Activated T-cell treated with anti-CD3 and anti-CD28 coated beads, Interleukin-2, amount 50 U/mL, for 72 hours (primary cell): ENCODE measurements at regions not wholly inside any gene's neighbourhood (a gene's known extent, or its start where the extent isn't known, plus 50 kb on each side); places are given as distances from the start of the nearest gene placed in this dataset.

Source experiments
- ATAC-seq, 2 donors: fragments of 150-1000 bp; cut with Tn5 transposase; replicated peaks in 1 of 2; 2 replicates each; pipeline ENCODE4 v1.10.0; 2021; ENCODE audit warnings: moderate library complexity in 2 of 2, mild to moderate bottlenecking in 1 of 2
- DNase-seq, 2 donors: peaks; one replicate each; pipeline ENCODE4 v3.0.0; 2021 to 2022; ENCODE audit warnings: mixed read lengths in 1 of 2
- H3K27ac Mint-ChIP-seq: one replicate; pipeline ENCODE4 v1.8.0; 2022; ENCODE audit warnings: mild to moderate bottlenecking, moderate library complexity, mixed read lengths
- H3K27me3 Mint-ChIP-seq: one replicate; pipeline ENCODE4 v1.8.0; 2022; ENCODE audit warnings: low read depth, mixed read lengths
- H3K36me3 Mint-ChIP-seq, 2 donors: one replicate each; pipeline ENCODE4 v1.8.0; 2022; ENCODE audit warnings: mixed read lengths in 2 of 2, mild to moderate bottlenecking in 1 of 2; ENCODE audit not compliant: insufficient read depth in 2 of 2
- H3K4me1 Mint-ChIP-seq: one replicate; pipeline ENCODE4 v1.8.0; 2022; ENCODE audit warnings: low read depth, mixed read lengths
- H3K4me3 Mint-ChIP-seq, 2 donors: one replicate each; pipeline ENCODE4 v1.8.0; 2022; ENCODE audit warnings: mild to moderate bottlenecking in 2 of 2, mixed read lengths in 2 of 2, moderate library complexity in 2 of 2
- H3K9me3 Mint-ChIP-seq, 2 donors: one replicate each; pipeline ENCODE4 v1.8.0; 2022; ENCODE audit warnings: mixed read lengths in 2 of 2

DNA sequence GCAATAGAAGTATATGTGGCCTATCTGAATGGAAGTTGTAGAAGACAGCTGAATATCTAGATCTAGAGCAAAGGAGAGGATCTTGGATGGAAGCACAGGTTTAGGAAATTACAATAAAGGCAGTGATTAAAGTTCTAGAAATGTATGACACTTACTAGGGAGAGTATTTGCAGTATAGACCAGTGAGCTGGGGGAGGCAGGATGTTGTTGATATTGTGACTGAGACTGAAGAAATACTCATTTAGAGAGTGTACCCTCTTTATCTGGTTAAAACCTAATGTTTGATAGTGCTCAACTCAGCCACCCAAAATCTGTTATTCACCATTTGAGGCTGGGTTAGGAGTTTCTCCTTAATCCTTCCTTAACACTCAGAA, 439.5 kb downstream of the GRXCR1 start:
- no peaks in the 10 kb centered on the region for H3K4me1 Mint-ChIP-seq
- peaks cover 5 to 11% of the 10 kb centered on the region in 2 donors for H3K9me3 Mint-ChIP-seq
- ATAC-seq = no peak
- no peaks in the 10 kb centered on the region for H3K36me3 Mint-ChIP-seq
- no peaks in the 10 kb centered on the region for H3K27me3 Mint-ChIP-seq
- DNase-seq = no peak
- H3K4me3 Mint-ChIP-seq = no peak overlapping the region
- H3K27ac Mint-ChIP-seq = no peak overlapping the region

DNA sequence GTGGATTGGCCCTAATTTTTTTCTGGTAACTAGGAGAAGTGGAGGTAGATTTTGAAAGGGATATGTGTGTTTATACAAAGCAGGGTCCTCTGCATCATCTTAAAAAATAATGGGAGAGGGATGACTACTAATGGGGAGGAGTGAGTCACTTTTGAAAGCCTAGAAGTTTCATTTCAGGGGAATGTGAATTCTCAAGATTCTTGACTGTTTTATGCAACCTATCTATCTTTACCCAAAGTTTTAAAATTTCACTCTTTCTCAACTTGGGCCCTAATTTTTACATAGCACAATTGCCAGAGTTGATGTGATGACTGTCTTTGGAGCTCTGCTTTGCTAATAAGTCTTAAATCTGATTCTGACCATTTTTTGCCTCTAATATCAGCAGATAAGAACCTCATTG, 445.2 kb downstream of the GRXCR1 start:
- Mint-ChIP-seq H3K27me3 (no peaks in the 10 kb centered on the region), H3K36me3 (no peaks in the 10 kb centered on the region), H3K27ac (no peak overlapping the region), H3K9me3 (peaks cover 0 to 2% of the 10 kb centered on the region in 2 donors), H3K4me3 (no peak overlapping the region), H3K4me1 (no peaks in the 10 kb centered on the region)
- ATAC-seq = no peak
- no peak for DNase-seq

DNA sequence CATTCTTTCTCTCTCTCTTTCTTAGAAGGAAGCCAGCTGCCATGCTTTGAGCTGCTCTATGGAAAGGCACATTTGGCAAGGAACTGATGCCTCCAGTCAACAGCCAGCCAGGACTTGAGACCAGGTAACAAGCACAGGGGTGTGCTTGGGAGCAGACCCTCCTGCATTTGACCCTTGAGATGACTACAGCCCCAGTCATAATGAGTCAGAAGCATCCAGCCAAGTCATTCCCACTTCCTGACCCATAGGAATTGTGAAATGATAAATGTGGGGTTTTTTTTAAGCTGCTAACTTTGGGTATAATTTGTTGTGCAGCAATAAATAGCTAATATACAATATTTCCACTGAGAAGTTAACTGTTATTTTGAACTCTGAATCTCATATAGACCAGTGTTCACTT, 446.9 kb downstream of the GRXCR1 start:
- peaks cover 0 to 3% of the 10 kb centered on the region in 2 donors for H3K9me3 Mint-ChIP-seq
- no peak overlapping the region for H3K27ac Mint-ChIP-seq
- H3K4me1 Mint-ChIP-seq = no peaks in the 10 kb centered on the region
- no peak overlapping the region for H3K4me3 Mint-ChIP-seq
- H3K36me3 Mint-ChIP-seq = no peaks in the 10 kb centered on the region
- no peaks in the 10 kb centered on the region for H3K27me3 Mint-ChIP-seq
- ATAC-seq = no peak
- DNase-seq = no peak

DNA sequence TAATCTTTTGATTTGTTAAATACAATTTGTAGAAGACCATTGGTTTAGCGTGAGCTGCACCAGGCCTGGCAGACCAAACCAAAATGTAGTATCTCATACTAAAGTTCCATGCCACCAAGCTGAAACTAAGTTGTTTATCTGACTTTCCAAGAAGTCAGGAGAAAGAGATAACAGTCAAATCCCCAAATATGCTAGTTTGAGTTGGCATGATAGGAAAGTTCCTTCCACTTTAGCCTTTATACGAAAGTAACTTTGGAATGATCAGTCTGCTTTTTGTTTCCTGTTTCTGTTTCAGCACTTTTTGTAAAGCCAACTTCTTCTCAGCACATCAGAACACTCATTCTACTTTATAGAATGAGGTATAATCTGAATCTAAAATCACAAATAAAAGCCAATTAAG, 449.2 kb downstream of the GRXCR1 start:
- DNase-seq = no peak
- H3K27ac Mint-ChIP-seq = no peak overlapping the region
- no peak overlapping the region for H3K4me3 Mint-ChIP-seq
- H3K27me3 Mint-ChIP-seq = no peaks in the 10 kb centered on the region
- H3K4me1 Mint-ChIP-seq = no peaks in the 10 kb centered on the region
- no peak for ATAC-seq
- no peaks in the 10 kb centered on the region for H3K36me3 Mint-ChIP-seq
- H3K9me3 Mint-ChIP-seq = peaks cover 0 to 2% of the 10 kb centered on the region in 2 donors

DNA sequence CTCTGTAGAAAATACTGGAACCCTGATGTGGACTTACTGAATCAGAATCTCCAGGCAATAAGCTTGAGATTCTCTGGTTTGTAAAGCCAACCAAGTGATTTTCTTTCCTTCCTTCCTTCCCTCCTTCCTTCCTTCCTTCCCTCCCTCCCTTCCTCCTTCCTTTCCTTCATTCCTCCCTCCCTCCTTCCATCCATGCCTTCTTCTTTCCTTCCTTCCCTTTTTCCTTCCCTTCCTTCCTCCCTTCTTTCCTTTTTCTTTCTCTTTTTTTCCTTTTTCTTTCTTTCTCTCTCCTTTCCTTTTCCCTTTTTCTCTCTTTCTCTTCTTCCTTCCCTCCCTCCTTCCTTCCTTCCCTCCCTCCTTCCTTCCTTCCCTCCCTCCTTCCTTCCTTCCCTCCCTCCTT, 450.8 kb downstream of the GRXCR1 start:
- Mint-ChIP-seq H3K4me1 (no peaks in the 10 kb centered on the region), H3K9me3 (peaks cover 0 to 2% of the 10 kb centered on the region in 2 donors), H3K36me3 (no peaks in the 10 kb centered on the region), H3K4me3 (no peak overlapping the region), H3K27me3 (no peaks in the 10 kb centered on the region), H3K27ac (peak overlapping the region; percentile 54)
- no peak for DNase-seq
- ATAC-seq = no peak

DNA sequence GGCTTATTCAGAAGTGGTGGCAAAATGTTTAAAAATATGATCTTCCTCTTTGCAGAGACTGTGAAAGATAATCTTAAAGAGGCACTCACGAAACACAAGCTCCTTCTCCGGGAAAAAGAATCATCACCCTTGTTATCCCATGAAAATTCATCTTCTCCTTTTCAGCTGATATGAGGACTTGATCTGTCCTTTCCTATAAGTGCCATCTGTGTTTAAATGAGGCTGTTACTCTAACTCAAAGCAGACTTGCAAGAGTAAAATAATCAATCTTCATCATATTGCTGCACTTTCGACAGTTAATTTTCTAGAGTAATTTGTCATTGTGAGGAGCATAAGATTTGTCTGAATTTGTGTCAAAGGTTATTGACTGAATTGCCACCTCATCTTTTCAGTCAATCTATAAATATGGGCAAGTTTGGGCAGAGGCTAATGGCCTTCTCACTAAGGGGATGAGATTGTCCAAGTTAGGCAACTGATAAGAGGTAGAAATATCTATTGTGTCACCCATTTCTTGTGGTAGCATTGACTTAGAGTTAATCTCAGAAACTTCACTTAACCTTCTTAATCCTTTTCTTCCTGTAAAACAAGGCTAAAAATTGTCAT, 452.9 kb downstream of the GRXCR1 start:
- DNase-seq (no peak), ATAC-seq (no peak)
- H3K4me3 Mint-ChIP-seq = no peak overlapping the region
- peaks cover 0 to 2% of the 10 kb centered on the region in 2 donors for H3K9me3 Mint-ChIP-seq
- H3K4me1 Mint-ChIP-seq = no peaks in the 10 kb centered on the region
- no peaks in the 10 kb centered on the region for H3K36me3 Mint-ChIP-seq
- H3K27ac Mint-ChIP-seq = no peak overlapping the region
- no peaks in the 10 kb centered on the region for H3K27me3 Mint-ChIP-seq

DNA sequence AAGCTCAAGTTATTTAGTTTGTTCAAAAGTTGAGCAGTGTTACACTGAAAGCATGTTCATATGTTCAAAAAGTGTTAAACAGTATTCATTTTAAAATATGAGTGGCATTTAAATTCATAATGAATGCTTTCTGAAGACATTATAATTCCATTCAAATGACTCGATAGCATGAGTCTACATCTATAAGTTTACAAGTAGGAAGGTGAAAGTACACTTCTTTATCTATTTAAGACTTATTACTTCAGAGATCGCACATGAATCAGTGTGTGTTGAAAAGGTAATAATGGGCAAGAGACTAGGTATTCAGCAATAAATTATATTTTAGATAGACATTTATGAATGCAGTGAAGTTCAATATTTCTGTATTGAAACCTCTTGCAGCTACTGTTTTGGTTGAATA, 456.1 kb downstream of the GRXCR1 start:
- Mint-ChIP-seq H3K4me3 (no peak overlapping the region), H3K9me3 (peaks cover 0 to 5% of the 10 kb centered on the region in 2 donors), H3K4me1 (no peaks in the 10 kb centered on the region), H3K27ac (no peak overlapping the region), H3K27me3 (no peaks in the 10 kb centered on the region), H3K36me3 (no peaks in the 10 kb centered on the region)
- no peak for ATAC-seq
- DNase-seq = no peak

DNA sequence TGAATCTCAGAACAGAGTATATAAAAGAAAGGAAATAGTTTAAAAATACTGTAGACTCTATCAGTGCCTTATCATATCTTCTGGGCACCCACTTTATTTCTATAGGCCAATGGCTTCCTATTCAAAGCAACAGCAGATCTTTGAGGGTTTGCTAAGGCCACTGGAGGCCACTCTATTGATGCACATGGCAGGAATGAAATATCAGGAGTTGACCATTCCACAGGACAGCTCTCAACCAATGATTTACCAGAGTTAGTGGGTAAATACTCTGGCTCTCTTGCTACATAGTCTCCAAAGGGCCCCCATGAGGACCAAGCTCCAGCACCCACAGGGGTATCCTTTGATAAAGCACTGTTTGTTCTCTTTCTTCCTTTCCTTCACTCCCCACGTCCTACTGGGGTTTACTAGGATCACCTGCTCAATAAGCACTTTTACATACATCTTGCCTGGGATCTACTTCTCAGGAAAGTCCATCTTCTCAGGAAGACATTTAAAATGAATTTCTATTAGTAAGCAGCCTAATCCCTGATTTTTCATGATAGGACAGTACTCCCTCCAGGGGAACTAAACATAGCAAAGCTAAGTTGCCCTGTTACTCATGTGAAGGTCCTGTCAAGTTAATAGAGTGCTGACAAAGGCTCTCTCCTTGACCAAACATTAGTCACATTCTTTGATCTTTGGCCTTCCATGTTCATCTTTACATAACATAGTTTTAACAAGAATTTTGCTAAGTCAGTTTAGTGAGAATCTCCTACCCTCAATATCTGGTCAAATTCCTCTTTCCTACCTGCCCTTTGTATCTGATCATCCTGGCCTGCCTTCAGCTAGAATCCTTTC, 459.7 kb downstream of the GRXCR1 start:
- ATAC-seq (no peak), DNase-seq (no peak)
- Mint-ChIP-seq H3K4me1 (no peaks in the 10 kb centered on the region), H3K36me3 (no peaks in the 10 kb centered on the region), H3K9me3 (peaks cover 1 to 6% of the 10 kb centered on the region in 2 donors), H3K27me3 (no peaks in the 10 kb centered on the region), H3K4me3 (no peak overlapping the region), H3K27ac (no peak overlapping the region)

DNA sequence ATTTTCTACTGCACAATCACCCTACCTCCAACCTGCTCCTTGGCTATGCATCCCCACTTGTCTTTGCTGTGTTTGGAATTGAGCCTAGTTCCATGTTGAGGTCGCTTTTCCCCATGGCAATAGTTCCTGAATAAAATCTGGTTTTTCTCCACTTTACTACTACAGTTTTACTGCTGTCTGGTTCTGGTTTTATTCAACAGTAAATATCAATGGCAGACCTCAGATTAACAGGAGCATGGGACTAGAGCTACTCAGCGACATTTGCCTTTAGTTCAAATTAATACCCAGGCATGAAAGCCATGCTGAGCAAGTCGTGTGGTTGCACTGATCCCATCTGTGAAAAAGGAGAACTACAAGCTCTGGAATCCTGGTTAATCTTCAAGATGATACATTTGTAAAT, 460.3 kb downstream of the GRXCR1 start:
- Mint-ChIP-seq H3K4me3 (no peak overlapping the region), H3K9me3 (peaks cover 1 to 6% of the 10 kb centered on the region in 2 donors), H3K27ac (no peak overlapping the region)

DNA sequence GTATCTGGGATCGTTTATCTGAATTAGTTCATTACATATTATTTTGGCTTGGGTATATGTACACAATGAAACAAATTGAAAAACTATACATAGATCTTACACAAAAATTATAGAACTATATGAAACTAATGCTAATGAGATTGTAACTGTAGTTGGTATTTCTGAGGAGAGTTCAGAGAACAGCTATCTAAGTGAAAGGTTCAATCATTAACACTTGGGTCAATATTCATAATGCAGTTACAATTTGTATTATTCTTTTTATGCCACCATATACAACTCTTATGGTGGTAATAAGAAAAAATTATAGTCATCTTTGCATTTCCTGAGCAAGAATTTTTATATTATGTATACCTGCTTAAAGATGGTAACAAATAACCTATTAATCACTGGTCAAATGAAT, 461.0 kb downstream of the GRXCR1 start:
- Mint-ChIP-seq H3K4me1 (no peaks in the 10 kb centered on the region), H3K9me3 (peaks cover 1 to 6% of the 10 kb centered on the region in 2 donors), H3K4me3 (no peak overlapping the region), H3K36me3 (no peaks in the 10 kb centered on the region), H3K27ac (no peak overlapping the region), H3K27me3 (no peaks in the 10 kb centered on the region)
- ATAC-seq (no peak), DNase-seq (no peak)

More for the DNA sequence above, 460.3 kb downstream of the GRXCR1 start:
- DNase-seq (no peak), ATAC-seq (no peak)
- Mint-ChIP-seq H3K4me1 (no peaks in the 10 kb centered on the region), H3K27me3 (no peaks in the 10 kb centered on the region), H3K36me3 (no peaks in the 10 kb centered on the region)

DNA sequence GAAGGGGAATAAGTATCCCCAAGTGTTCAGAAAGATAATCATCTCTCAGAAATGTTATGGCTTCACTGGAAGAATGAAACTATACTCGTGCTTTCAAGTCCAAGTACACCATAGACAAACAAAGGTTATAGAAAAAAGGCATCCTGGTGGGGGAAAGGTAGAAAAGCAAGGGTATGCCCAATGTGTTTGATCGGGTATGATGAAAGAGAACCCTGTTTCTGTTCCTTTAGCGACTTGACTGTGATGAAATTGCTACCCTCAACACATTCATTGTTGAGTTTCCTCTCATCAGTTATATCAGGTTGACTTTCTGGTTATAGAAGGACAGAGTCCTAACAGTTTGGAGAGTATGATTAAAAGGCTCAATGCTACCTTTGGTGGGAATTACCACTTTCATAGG, 464.3 kb downstream of the GRXCR1 start:
- ATAC-seq = no peak
- DNase-seq = no peak
- Mint-ChIP-seq H3K27ac (no peak overlapping the region), H3K27me3 (no peaks in the 10 kb centered on the region), H3K4me3 (no peak overlapping the region), H3K4me1 (no peaks in the 10 kb centered on the region), H3K36me3 (no peaks in the 10 kb centered on the region), H3K9me3 (peaks cover 1 to 6% of the 10 kb centered on the region in 2 donors)

DNA sequence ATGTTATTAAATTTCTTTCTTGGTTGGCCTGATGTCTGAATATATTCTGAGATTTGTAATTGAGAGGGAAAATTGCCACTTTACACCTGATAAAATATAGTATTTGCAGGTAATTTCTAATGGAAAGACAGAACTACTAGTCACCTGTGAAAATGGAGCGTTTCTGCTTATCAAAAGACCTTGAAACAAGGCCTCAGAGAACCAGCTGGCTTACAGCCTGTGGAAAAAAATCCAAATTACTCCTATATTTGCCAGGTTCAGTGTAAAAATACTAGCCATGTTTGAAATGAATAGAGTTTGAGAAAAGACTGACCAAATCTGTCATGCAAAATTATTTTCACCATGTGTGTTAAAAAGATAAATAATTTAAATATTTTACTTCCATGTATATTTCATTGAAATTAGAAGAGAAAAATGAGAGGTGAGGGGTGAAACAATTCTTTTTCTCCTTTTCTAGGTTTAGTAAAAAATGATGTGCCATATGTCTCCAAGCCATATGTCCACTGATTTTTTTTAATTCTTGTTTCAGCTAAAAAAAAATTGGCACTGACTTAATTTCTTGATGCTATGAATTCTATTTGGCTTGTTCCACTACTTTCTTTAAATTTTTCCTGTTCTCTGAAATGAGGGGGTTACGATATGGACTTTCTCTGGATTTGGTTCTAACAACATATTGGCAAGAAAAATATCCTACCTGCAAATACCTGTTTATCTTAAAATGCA, 464.9 kb downstream of the GRXCR1 start:
- no peak for ATAC-seq

DNA sequence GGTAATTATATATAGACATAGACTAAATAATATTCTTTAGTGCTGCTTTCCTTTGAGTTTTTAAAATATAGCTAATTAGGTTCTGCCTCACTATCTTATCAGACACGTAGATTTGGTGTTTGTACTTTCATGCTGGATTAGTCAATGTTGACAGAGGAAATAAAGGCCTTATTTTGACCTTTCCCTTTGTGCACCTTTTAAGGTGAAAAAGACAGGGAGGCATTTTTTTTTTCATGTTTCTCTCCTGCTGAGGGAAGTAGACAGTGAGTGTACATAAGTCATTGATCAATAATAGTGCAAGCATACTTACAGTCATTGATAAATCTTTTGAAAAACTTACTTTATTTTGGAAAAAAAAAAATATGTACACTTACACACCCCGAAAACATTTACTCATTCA, 467.8 kb downstream of the GRXCR1 start:
- no peaks in the 10 kb centered on the region for H3K27me3 Mint-ChIP-seq
- H3K9me3 Mint-ChIP-seq = peaks cover 0 to 1% of the 10 kb centered on the region in 2 donors
- H3K27ac Mint-ChIP-seq = no peak overlapping the region
- H3K4me3 Mint-ChIP-seq = no peak overlapping the region
- ATAC-seq = no peak
- no peak for DNase-seq
- no peaks in the 10 kb centered on the region for H3K4me1 Mint-ChIP-seq
- H3K36me3 Mint-ChIP-seq = no peaks in the 10 kb centered on the region

More for the DNA sequence above, 464.9 kb downstream of the GRXCR1 start:
- DNase-seq = no peak
- H3K27me3 Mint-ChIP-seq = no peaks in the 10 kb centered on the region
- H3K4me1 Mint-ChIP-seq = no peaks in the 10 kb centered on the region
- no peak overlapping the region for H3K27ac Mint-ChIP-seq
- no peak overlapping the region for H3K4me3 Mint-ChIP-seq
- H3K9me3 Mint-ChIP-seq = peaks cover 1 to 6% of the 10 kb centered on the region in 2 donors
- no peaks in the 10 kb centered on the region for H3K36me3 Mint-ChIP-seq
